Dendritic cell treated with granulocyte-macrophage colony-stimulating factor and Interleukin-4, amounts not matched to agents 40 ng/mL and 50 ng/mL, for 4 days (primary cell): ENCODE measurements at regions not wholly inside any gene's neighbourhood (a gene's known extent, or its start where the extent isn't known, plus 50 kb on each side); places are given as distances from the start of the nearest gene placed in this dataset.

ENCODE experiments used
- H3K27ac Mint-ChIP-seq: one replicate; pipeline ENCODE4 v1.8.0; 2022; ENCODE audit warnings: mild to moderate bottlenecking, mixed read lengths
- H3K27me3 Mint-ChIP-seq: one replicate; pipeline ENCODE4 v1.8.0; 2022; ENCODE audit warnings: mild to moderate bottlenecking, mixed read lengths
- H3K36me3 Mint-ChIP-seq: one replicate; pipeline ENCODE4 v1.8.0; 2022; ENCODE audit warnings: low read depth, mixed read lengths
- H3K4me1 Mint-ChIP-seq: one replicate; pipeline ENCODE4 v1.8.0; 2022; ENCODE audit warnings: low read depth, mixed read lengths
- H3K4me3 Mint-ChIP-seq: one replicate; pipeline ENCODE4 v1.8.0; 2022; ENCODE audit warnings: mild to moderate bottlenecking, moderate library complexity, mixed read lengths
- H3K9me3 Mint-ChIP-seq: one replicate; pipeline ENCODE4 v1.8.0; 2022; ENCODE audit warnings: mixed read lengths
- intact Hi-C: fragments of 100-400 bp; cut with micrococcal nuclease; formaldehyde crosslinking; loops from one replicate; pipeline ENCODE4 v1.15.0; 2022

DNA sequence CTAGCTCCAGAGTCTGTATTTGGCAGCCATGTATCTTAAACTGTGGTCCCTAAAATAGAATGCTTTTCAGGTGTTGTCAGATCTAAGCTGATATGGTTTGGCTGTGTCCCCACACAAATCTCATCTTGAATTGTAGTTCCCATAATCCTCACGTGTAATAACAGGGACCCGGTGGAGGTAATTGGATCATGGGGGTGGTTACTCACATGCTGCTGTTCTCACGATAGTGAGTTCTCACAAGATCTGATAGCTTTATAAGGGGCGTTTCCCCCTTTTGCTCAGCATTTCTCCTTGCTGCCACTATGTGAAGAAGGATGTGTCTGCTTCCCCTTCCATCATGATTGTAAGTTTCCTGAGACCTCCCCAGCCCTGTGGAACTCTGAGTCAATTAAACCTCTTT lies 199.9 kb upstream of the ISX start:
- intact Hi-C loops = no loop called here
- Mint-ChIP-seq H3K9me3 (peaks cover 12% of the 10 kb centered on the region), H3K4me3 (no peak overlapping the region), H3K27ac (no peak overlapping the region), H3K4me1 (no peaks in the 10 kb centered on the region), H3K27me3 (no peaks in the 10 kb centered on the region), H3K36me3 (no peaks in the 10 kb centered on the region)

DNA sequence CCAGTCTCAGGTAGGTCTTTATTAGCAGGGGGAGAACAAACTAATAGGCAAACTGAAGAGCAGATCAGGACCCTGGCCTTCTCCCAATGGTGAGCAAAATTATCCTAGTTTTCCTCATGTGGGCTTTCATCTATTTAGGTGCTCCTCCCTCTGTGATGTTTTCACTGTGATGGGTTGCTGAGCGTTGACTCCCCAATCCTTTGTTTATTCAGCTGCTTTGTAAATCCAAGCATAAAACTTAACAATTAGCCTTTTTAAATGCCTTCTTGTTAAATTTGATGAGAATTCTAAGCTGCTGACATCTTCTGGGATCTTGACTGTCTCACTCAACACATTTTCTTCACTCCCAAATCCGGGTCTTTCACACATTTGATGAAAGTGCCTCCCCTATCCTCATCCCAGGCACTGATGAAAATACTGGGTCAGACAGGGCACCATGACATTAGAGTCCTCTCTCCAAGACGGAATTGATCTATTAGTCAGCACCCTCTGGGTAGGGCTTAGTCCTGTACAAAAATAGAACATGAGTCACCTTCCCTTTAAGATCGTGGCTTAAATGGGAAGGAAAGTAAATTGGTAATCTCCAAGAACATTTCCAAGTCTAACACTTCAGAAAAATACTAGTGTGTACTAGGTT lies 199.3 kb upstream of the ISX start:
- intact Hi-C loops = no loop called here
- no peaks in the 10 kb centered on the region for H3K27me3 Mint-ChIP-seq
- H3K4me3 Mint-ChIP-seq = no peak overlapping the region
- H3K36me3 Mint-ChIP-seq = no peaks in the 10 kb centered on the region
- no peak overlapping the region for H3K27ac Mint-ChIP-seq
- peaks cover 12% of the 10 kb centered on the region for H3K9me3 Mint-ChIP-seq
- no peaks in the 10 kb centered on the region for H3K4me1 Mint-ChIP-seq

DNA sequence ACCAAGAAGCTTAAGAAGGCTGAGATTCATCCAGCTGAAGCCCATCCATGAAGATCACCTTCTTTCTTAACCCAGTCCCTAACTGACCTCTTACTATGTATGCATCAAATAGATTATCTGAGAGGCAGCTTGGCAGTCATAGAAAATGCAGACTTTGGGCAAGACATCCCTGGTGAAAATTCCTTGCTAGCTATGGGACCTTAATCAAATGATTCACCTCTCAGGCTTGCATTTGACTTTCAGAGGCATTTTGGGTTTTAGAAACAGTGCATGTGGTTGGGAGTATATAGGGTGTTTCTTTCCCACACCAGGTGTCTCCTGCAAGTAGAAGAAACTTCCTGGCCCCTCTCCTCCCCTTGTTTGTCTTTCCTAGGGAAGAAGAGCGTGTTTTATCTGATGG lies 188.5 kb upstream of the ISX start:
- Mint-ChIP-seq H3K4me3 (no peak overlapping the region), H3K27me3 (no peaks in the 10 kb centered on the region), H3K36me3 (no peaks in the 10 kb centered on the region), H3K4me1 (no peaks in the 10 kb centered on the region), H3K9me3 (no peaks in the 10 kb centered on the region), H3K27ac (no peak overlapping the region)
- intact Hi-C loops = no loop called here

DNA sequence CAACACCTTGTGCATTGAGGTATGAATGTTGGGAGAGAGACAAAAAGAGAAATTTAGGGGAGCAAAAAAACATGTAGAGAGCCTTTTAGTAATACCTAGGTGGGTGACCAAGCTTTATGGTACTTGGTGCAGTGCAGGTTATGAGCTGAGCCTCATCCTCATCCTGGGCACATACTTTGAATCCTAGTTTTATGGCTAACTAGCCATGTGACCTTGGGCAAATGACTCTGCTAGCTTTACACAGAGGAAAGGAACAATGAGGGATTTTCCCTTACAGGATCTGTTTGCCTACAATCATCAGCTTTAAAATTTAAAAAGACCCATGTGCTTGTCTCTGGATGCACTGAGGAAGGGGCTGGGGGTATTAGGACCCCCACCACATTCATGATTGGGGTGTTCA lies 187.8 kb upstream of the ISX start:
- Mint-ChIP-seq H3K36me3 (no peaks in the 10 kb centered on the region), H3K4me1 (no peaks in the 10 kb centered on the region), H3K27me3 (no peaks in the 10 kb centered on the region), H3K9me3 (peaks cover 3% of the 10 kb centered on the region), H3K4me3 (no peak overlapping the region), H3K27ac (no peak overlapping the region)
- intact Hi-C loops = no loop called here

DNA sequence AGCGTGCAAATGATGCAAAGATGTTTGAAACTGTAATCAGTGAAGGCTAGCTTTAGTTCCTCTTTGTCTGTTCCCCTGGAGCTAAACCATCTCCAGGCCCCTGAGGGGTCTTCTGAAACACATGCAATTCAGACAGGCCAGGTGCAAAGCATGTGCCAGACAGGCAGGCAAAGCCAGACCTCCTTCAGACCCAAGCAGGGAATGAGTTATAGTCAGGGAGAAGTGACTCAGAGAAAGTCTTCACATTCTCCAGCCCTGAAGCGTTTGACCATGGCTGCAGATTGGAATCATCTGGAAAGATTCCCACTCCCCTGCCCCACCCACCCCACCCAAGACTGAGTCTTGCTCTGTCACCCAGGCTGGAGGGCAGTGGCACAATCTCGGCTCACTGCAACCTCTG lies 187.0 kb upstream of the ISX start:
- intact Hi-C loops = no loop called here
- Mint-ChIP-seq H3K36me3 (no peaks in the 10 kb centered on the region), H3K27ac (no peak overlapping the region), H3K4me1 (no peaks in the 10 kb centered on the region), H3K27me3 (no peaks in the 10 kb centered on the region), H3K9me3 (peaks cover 11% of the 10 kb centered on the region), H3K4me3 (no peak overlapping the region)

DNA sequence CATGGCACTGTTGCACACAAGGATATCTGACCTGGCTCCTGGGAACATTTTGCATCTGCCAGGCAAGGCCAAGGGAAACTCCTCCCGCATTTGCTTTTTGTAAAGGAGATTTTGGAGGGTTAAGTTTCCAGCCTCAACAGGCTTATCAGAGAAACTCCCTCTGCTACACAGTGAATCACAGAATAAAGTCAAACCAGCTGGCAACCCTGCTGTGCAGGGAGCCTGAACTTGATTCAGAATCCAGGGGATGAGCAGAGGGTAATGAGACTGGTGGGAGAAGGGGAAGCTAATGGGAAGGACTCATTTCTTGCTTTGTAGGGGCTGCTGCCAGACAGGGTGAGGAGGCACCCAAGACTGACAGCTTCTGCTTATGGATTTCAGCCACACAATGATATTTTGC lies 185.3 kb upstream of the ISX start:
- no peak overlapping the region for H3K27ac Mint-ChIP-seq
- H3K9me3 Mint-ChIP-seq = peaks cover 13% of the 10 kb centered on the region
- H3K4me1 Mint-ChIP-seq = no peaks in the 10 kb centered on the region
- intact Hi-C loops = no loop called here
- H3K27me3 Mint-ChIP-seq = no peaks in the 10 kb centered on the region
- no peaks in the 10 kb centered on the region for H3K36me3 Mint-ChIP-seq
- H3K4me3 Mint-ChIP-seq = no peak overlapping the region

DNA sequence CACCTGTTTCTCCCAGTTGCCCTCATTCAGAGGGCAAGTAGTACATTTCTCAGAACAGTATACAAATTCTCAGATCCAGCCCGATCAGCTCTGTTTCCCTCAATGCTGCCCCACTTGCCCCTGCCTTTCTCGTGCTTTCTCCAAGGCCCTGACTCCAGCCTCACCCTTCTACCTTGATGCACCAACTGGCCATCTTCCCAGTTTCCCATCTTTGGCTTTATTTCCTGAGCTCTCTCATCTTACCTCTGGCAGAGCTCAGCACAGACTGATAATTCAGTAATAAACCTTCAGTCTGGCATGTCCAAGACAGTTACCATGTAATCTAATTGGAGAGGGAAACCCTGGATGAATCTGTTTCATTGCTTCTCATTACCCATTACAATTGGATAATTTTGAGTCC lies 184.5 kb upstream of the ISX start:
- Mint-ChIP-seq H3K4me1 (no peaks in the 10 kb centered on the region), H3K4me3 (no peak overlapping the region), H3K27ac (no peak overlapping the region), H3K36me3 (no peaks in the 10 kb centered on the region), H3K27me3 (no peaks in the 10 kb centered on the region), H3K9me3 (peaks cover 13% of the 10 kb centered on the region)
- intact Hi-C loops = no loop called here

DNA sequence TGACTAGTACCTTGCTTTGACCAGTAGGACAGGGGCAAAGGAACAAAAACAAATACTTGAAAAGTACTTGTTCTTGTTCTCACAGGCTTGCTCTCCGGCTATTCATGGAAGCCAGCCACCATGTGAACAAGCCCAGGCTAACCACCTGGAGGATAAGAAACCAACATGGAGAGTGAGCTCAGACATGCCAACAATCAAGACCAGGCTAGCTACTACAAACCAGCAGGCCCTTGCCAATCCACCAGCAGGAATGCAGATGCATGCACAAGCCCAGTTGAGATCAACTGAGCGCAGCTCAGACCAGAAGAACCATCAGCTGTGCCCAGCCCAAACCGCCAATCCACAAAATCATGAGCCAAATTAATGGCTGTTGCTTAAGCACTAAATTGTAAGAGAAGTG lies 180.1 kb upstream of the ISX start:
- H3K4me3 Mint-ChIP-seq = no peak overlapping the region
- H3K4me1 Mint-ChIP-seq = no peaks in the 10 kb centered on the region
- no peaks in the 10 kb centered on the region for H3K36me3 Mint-ChIP-seq
- intact Hi-C loops = no loop called here
- peaks cover 34% of the 10 kb centered on the region for H3K9me3 Mint-ChIP-seq
- no peak overlapping the region for H3K27ac Mint-ChIP-seq
- H3K27me3 Mint-ChIP-seq = no peaks in the 10 kb centered on the region

DNA sequence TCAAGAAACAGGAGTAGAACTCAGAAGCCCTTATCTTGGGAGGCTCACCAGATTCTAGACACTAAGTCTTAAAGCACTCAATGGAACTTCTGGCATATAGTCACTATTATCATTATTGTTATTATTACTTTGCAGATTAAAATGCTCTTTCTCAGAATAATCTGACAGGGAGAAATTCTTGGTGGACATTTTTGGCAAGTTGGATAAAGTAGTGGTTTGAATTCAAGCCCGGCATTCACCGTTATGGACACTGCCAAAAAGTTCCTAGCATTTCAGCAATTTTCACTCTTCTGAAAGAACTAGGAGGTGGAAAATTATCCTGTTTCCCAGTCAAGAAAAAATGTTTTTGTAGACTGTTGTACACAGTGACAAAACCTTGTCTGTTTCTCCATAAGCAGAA lies 179.6 kb upstream of the ISX start:
- H3K9me3 Mint-ChIP-seq = peaks cover 39% of the 10 kb centered on the region

DNA sequence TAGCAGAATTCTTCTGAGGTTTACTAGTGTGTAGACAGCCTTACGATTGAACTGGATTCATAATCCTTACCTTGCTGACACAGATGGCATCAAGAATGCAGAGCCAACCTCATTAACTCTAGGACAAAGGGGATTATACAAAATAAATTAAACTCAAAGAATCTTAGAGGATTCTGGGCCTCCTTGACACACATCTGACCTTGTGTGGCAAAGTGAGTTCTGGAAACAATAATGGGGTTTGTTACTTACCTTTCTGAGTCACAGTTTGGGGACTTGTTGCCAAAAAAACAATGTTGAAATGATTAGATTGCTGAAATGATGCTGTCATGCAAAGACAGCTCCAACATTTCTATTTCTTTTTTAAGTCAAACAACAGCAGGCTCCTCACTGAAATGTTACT lies 179.1 kb upstream of the ISX start:
- no peaks in the 10 kb centered on the region for H3K27me3 Mint-ChIP-seq
- no peak overlapping the region for H3K4me3 Mint-ChIP-seq
- no peak overlapping the region for H3K27ac Mint-ChIP-seq
- H3K36me3 Mint-ChIP-seq = no peaks in the 10 kb centered on the region
- H3K4me1 Mint-ChIP-seq = no peaks in the 10 kb centered on the region
- H3K9me3 Mint-ChIP-seq = peaks cover 43% of the 10 kb centered on the region
- intact Hi-C loops = no loop called here

More for the DNA sequence above, 179.6 kb upstream of the ISX start:
- Mint-ChIP-seq H3K27ac (no peak overlapping the region), H3K36me3 (no peaks in the 10 kb centered on the region), H3K4me3 (no peak overlapping the region), H3K27me3 (no peaks in the 10 kb centered on the region), H3K4me1 (no peaks in the 10 kb centered on the region)
- intact Hi-C loops = no loop called here

DNA sequence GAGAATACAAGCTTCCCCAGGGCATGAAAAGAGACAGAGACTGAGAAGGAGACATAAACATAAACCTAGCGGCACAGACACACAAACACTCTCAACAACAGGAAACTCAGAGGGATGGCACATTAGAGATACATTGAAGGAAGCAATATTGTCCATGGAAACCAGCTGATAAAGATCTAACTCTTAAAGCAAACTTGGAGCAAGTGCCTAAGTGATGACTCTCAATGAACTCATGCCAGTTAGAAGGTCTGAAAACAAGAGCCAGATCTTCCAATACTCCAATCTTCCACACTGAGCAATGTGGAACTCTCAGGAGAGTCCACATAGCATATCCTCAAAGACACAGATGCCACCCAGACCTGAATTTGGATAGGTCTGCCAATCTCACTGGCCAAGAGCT lies 168.8 kb upstream of the ISX start:
- Mint-ChIP-seq H3K27me3 (no peaks in the 10 kb centered on the region), H3K9me3 (peaks cover 10% of the 10 kb centered on the region), H3K27ac (no peak overlapping the region), H3K4me3 (no peak overlapping the region), H3K4me1 (no peaks in the 10 kb centered on the region), H3K36me3 (no peaks in the 10 kb centered on the region)
- intact Hi-C loops = no loop called here

DNA sequence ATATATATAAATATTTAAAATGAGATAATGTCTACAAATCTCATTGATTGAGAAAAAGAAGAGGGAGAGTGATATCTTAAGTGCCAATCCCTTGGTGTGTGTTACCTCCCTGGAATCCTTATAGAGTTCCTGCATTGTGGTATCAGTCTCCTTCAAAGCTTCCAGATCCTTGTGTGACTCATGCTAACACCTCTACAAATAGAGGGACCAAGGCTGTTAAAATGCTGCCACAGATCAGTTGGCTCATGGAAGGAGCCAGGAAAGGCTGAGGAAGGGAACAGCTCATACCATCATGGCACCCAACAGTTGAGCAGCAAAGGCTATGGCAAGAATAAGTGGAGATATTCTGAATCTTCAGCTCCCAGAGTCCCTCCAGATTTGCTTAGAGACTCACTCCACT lies 163.6 kb upstream of the ISX start:
- no peaks in the 10 kb centered on the region for H3K9me3 Mint-ChIP-seq
- H3K4me1 Mint-ChIP-seq = no peaks in the 10 kb centered on the region
- intact Hi-C loops = no loop called here
- no peak overlapping the region for H3K4me3 Mint-ChIP-seq
- no peak overlapping the region for H3K27ac Mint-ChIP-seq
- no peaks in the 10 kb centered on the region for H3K36me3 Mint-ChIP-seq
- no peaks in the 10 kb centered on the region for H3K27me3 Mint-ChIP-seq

DNA sequence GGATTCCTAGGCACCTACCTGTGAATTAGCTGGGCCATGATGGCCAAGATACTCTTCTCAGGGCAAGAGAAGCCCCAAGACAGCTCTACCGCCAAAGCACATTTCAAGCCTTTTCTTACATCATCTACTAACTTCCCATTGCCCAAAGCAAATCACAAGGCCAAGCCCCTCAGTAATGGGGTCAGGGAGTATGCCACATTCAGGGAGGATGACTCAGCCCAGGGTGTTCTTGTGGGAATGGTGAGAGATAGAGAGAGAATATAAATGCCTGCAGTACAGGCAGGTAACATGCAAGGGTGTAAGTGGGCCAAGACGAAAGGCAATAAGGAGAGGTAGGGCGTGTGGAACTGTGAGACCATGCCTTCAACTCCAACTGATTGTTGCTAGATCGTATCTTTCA lies 162.5 kb upstream of the ISX start:
- no peaks in the 10 kb centered on the region for H3K27me3 Mint-ChIP-seq

DNA sequence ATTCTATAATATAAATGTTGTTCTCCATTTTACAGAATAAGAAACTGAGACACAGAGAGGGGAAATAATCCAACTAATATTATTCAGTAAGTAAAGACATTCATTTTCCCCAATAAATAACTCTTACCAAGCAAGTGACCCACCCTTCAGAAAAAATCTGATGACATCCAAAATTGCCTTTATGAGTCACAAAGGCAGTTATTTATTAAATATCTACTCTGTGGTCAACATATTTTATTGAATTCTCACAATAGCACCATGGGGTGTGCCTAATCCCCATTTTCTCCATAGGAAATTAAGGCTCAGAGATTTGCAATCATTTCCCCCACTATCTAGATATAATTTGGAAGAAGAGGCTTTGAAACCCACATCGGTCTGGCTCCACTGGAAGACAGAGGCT lies 161.5 kb upstream of the ISX start:
- H3K27me3 Mint-ChIP-seq = no peaks in the 10 kb centered on the region
- H3K9me3 Mint-ChIP-seq = no peaks in the 10 kb centered on the region
- intact Hi-C loops = no loop called here
- H3K27ac Mint-ChIP-seq = no peak overlapping the region
- H3K36me3 Mint-ChIP-seq = no peaks in the 10 kb centered on the region
- H3K4me3 Mint-ChIP-seq = no peak overlapping the region
- H3K4me1 Mint-ChIP-seq = no peaks in the 10 kb centered on the region

More for the DNA sequence above, 162.5 kb upstream of the ISX start:
- Mint-ChIP-seq H3K4me3 (no peak overlapping the region), H3K4me1 (no peaks in the 10 kb centered on the region), H3K9me3 (no peaks in the 10 kb centered on the region), H3K36me3 (no peaks in the 10 kb centered on the region), H3K27ac (no peak overlapping the region)
- intact Hi-C loops = no loop called here

DNA sequence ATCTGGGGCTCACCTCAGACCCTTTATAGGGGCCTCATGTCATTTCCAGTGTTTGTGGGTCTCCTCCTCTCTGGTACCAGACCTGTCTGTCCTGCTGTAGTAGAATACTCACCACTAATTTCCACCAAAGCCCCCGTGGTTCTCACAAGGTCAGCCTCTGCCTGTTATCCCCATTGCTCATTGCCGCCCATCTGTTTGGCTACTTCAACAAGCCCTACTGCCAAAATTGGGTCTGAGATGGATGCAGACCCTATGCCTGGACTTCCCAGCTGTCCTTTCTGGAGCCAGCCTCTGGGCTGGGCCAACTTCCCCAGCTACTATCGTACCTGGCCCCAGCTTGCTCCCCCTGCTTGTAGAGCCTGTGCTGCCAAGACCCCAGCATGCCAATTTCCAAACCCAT lies 152.1 kb upstream of the ISX start:
- Mint-ChIP-seq H3K4me1 (no peaks in the 10 kb centered on the region), H3K4me3 (no peak overlapping the region), H3K27me3 (no peaks in the 10 kb centered on the region), H3K36me3 (no peaks in the 10 kb centered on the region), H3K9me3 (no peaks in the 10 kb centered on the region), H3K27ac (no peak overlapping the region)
- intact Hi-C loops = no loop called here
